ENCODE measurements at regions not wholly inside any gene's neighbourhood (a gene's known extent, or its start where the extent isn't known, plus 50 kb on each side); places are given as distances from the start of the nearest gene placed in this dataset.
"Not testable (repeated sequence)": the region's sequence is repeated elsewhere in the genome, so short reads cannot be mapped to it uniquely, and the experiment has no call there.

DNA sequence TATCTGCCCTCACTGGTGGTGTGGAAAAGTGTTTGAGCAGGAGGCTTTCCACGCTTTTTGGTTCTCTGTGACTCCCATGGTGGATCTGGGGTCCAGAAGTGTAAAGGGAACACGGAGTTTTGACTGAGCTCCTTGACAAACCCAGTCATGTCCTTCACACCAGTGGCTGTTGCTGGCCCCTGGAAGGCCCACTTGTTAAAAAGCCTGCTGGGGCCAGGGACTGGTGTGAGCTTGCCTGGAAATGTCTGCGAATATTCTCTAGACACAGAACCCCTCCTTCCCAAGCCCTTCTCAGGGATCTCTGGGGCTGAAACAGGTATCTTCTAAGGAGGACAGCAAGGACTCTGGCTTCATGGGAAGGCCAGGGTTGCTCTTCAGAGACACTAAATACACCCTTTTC is 343.0 kb downstream of the TCERG1L start:
- no peak for DNase-seq (ENCODE audit: low read depth)

DNA sequence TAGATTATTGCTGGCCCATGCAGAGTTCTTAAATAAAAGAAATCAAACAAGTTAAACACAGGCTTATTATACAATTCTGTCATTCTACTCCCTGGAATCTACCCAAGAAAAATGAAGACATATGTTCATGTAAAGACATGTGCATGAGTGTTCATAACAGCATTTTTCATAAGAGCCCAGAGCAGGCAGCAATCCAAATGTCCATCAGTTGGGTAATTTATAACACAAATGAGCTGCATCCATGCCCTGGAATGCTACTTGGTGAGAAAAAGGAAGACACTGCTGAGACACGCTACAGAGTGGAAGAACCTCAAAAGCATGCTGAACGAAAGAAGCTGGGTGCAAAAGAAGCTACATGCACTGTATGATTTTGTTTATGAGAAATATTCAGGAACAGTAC is 342.6 kb downstream of the TCERG1L start:
- DNase-seq (ENCODE audit: low read depth) = no peak

DNA sequence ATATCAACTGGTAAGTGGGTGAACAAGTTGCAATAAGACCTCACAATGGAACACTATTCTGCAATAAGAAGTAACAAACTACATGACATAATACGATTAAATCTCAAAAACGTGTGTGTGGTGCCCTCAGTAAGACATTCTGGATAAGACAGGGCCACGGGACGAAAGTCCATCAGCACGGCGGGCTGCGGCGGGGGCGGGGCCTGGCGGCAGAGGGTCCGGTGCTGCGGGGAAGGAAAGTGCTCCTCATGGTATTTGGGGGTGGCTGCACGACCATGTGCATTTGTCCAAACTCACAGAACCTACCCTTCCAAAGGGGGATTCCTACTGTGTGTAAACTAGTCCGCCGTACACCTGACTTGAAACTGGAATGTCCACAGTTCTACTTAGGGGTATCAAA is 341.8 kb downstream of the TCERG1L start:
- DNase-seq (ENCODE audit: low read depth) = no peak

DNA sequence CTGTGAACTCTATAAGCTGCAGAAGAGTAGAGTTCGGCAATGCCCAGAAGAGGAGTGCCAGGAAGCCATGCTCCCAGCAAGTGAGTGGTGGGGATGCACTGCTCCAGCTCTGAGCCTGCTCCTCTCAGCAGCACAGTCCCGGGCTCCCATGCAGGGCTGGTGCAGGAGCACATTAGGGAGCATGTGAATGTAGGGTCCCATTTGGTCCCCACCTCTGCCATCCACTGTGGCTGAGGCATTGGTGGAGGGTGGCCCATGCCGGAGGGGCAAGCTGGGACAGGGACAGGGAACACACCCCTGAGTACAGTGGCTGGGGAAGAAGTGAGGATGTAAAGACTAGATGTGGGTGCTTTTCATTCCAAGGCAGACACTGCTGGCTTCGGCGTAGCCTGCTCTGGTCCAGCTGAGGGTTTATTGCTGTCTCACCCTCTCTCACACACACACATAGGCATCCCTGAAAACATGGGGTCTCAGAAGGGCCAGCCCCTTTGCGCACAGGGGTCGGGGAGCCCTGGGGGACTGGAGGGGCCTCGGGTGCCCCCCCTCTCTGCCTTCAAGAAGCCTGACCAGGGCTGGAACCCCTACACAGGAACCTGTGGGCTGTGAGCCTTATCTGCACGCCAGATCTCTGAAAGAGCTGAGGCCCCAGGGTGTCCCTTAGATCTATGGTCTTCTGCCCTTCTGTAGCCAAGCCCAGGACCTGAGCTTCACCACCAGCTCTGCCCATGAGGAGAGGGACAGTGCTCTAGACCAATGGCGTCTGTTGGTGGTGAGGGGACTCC is 341.0 kb downstream of the TCERG1L start:
- no peak for DNase-seq (ENCODE audit: low read depth)

DNA sequence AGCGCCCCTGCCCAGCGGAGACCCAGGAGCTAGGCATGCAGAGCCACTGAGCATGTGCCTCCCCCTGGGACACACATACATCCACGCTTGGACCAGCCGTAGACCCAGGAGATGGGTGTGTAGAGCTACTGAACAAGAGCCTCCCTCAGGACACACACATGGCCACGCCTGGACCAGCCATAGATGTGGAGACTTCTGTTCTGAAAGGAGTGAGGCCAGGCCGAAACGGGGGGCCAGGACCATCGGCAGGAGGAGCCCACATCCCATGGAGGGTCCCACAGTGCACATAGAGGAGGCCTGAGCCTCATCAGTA is 340.4 kb downstream of the TCERG1L start:
- no peak for DNase-seq (ENCODE audit: low read depth)

DNA sequence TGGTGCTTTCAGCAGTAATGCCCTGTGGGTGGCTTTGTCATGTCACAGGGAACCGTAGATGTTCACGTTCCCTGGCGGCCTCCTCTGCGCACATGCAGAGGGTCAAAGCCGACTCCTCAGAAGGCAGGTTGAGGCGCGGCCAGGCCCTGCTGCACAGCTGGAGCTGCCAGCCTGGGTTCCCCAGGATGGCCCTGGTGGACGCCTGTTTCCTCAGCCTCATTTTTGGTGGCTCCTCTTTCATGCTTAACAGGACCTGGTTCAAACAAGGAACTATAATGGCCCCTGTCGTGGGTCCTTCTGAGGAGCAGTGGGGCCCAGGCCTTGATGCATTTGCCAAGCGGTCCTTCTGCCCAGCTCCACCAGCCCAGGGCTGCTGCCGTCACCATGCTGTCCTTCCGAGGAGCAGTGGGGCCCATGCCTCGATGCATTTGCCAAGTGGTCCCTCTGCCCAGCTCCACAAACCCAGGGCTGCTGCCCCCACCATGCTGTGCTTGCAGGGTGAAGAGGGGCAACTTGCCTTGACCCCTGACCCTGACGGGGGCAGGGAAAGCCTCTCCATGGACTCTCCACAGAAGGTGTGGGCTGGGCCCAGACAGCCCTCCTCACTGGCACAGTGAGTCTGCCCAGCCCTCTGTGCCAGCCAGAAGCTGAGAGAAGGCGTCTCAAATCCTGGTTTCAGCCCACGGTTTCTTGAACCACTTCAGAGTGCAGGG is 338.2 kb downstream of the TCERG1L start:
- no peak for DNase-seq (ENCODE audit: low read depth)

DNA sequence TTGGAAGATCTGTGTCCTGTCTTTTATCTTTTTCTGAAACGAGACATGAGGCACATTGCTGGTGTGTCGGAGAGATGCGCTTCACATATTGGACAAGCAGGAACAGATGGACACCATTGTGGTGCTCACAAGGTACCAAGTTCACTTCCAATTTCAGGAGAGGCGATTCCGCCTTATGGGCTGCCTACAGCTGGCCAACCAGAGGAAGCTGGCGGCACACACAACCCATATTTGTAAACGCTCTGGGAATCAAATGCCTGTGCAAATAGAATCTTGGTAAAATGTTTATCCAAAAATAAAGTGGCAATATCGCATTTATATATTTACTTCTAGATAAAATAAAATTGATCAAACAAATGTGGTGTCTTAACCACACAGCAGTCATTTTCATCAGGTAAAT is 337.4 kb downstream of the TCERG1L start:
- DNase-seq (ENCODE audit: low read depth) = no peak

DNA sequence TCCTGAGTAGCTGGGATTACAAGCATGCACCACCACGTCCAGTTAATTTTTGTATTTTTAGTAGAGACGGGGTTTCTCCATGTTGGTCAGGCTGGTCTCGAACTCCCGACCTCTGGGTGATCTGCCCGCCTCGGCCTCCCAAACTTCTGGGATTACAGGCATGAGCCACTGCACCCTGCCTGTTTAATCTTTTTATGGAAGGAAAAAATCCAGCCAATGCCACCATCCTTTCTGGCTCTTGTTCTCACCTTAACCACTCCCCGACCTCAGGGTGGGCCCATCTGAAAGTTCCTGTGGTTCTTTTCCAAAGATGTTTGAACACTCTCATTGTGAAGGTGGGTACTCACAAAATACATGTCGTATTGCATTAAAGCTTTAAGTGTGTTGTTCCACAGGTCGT is 336.2 kb downstream of the TCERG1L start:
- not testable (repeated sequence) for DNase-seq (ENCODE audit: low read depth)

DNA sequence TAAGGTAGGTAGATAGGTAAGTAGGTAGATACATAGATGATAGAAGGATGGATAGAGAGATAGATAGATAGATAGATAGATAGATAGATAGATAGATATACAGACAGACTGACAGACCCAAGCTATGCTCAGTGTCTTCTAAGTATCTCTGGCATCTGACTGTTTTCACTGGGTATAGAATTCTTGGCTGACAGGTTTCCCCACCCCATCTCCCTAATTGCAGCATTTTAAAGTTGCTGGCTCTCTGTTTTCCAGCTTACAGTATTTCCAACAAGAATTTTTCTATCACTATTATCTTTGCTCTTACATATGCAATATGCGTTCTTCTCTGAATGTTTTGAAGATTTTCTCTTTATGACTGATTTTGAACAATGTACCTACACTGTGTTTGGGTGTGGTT is 328.7 kb downstream of the TCERG1L start:
- DNase-seq (ENCODE audit: low read depth) = no peak

DNA sequence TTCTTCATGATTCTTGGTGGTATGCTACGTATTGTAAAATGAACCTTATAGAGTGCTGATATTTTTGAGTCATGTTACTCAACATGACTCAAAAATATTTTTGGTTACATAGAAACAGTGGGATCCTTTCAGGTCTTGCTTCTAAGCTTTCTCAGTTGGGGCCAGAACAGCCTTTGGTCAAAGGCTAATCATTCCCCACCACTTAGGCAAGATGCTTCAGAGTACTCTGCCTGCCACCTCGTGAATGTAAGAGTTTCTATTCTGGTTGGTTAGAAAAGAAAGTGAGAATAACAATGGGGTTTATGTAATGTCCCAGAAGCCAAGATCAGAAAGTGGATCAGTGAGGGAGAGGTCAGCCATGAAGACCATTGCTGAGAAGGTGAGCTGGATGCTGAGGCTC is 327.8 kb downstream of the TCERG1L start:
- no peak for DNase-seq (ENCODE audit: low read depth)

DNA sequence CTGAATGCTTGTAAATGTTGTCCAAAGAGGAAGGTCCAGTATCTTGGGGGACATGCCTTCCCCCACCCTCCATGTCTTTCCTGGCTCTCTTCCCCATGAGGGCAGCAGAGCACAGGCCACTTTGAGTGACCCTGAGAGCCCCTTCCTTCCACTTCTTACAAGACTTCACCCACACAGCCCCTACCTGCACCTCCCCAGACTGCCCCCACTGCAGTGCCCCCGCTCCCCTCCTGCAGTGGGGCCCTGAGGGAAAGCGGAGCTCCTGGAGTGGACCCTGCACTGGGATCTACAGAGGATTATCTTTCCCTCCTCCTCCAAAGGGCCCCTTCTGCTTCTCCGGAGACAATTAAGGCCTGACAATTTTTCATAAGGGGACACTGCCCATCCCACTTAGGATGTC is 326.8 kb downstream of the TCERG1L start:
- no peak for DNase-seq (ENCODE audit: low read depth)

DNA sequence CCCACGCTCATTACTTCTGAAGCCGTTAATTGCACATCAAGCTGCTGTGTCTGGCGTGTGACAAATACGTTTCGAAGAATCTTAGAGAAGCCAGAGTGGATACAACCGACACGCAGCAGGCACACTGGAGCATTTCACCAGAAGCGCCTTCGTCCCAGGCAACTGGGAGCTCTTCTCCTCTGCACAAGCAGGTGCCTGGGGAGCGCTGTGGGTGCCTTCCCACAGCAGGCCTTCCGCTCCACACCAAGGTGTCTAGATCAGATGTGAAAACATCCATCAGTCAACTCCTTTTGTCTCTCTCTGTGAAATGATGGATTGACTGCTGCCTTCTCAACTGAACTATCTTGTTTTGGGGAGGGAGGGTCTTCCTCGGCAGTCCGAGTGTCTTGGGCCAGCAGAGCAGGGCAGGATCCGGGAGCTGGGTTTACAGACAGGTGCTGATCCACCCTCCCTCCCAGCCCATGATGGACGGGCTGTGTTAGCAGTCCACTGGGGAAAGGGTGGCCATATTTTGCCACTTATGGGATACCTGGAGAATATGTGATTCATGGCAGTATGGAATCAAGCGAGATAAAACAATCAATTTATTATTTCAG is 326.3 kb downstream of the TCERG1L start:
- no peak for DNase-seq (ENCODE audit: low read depth)

DNA sequence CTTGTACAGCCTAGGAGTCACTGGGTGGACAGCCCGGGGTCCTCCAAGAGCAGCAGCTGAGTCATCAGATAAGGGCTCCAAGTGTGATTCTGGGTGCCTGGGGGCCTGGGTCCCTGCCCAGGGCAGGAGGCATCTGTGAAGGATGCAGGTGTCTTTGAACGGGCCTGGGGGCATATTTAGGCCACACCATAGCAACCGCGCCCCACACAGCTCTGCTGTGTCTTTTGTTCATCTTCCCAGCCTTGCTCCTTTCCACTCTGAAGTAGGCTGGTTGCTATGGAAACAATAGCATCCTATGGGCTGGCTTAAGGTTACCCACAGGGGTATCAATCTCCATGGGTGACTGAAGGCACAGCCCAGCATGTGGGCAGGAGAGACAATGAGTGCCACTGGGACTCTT is 324.7 kb downstream of the TCERG1L start:
- no peak for DNase-seq (ENCODE audit: low read depth)

DNA sequence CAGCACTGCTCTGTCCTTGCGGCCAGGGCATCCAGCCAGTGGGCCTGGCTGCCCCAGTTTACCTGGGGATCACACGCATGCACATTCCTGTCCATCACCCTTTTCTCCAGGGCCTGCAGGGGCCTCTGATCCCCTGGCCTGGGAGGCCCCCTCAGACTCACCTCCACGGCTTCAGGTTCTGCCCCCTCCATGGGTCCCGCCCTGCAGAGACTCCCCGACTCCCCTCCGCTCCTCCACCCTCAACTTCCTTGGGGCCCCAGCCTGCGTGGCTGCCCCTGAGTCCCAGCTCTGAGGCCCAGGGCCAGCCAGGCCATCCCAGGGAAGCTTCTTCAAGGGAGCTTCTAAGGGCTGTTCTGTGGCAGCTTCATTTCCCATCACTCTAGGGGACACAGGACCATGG is 324.1 kb downstream of the TCERG1L start:
- no peak for DNase-seq (ENCODE audit: low read depth)

DNA sequence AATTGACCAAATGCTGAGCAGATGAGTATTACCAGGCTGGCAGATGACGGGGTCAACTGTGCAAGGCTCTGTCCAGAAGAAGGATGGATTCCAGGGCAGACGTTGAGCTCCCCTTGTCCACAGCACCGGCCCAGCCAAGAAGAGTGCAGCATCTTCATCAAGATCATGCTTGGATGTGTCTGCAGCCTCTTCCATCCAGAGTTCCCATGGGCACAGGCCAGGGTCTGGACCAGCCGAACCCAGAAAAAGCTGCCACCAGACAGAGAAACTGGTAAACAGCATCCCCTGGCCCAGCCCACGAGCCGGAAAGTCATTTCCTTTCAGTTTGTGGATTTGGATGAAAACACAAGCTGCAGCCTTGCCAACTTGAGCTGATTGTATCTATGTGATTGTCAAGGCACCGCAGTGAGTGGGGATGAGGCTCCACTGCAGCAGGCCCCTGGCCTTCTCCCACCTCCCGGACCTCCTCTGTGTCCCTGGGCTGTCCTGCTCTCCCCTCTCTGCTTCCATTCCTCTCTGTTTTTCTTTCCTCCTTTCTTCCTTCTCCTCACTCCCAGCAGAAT is 321.8 kb downstream of the TCERG1L start:
- no peak for DNase-seq (ENCODE audit: low read depth)

DNA sequence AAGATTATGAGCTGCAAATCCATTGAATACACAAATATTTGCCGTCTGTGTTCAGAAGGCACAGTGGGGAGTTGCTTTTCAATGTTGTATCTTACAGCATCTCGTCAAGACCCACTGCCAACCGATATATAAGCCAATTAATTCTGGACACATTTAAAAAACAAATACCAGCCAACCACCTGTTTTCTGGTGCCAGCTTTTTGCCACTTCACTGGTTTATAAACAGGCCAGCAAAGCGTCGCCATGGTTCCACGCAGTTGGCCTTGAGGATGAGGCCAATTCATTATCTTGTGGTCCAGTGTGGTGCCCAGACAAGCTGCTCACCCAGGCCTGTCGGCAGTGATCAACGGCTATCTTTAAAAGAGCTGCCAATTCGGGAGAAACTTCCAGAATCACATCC is 321.0 kb downstream of the TCERG1L start:
- DNase-seq (ENCODE audit: low read depth) = no peak

DNA sequence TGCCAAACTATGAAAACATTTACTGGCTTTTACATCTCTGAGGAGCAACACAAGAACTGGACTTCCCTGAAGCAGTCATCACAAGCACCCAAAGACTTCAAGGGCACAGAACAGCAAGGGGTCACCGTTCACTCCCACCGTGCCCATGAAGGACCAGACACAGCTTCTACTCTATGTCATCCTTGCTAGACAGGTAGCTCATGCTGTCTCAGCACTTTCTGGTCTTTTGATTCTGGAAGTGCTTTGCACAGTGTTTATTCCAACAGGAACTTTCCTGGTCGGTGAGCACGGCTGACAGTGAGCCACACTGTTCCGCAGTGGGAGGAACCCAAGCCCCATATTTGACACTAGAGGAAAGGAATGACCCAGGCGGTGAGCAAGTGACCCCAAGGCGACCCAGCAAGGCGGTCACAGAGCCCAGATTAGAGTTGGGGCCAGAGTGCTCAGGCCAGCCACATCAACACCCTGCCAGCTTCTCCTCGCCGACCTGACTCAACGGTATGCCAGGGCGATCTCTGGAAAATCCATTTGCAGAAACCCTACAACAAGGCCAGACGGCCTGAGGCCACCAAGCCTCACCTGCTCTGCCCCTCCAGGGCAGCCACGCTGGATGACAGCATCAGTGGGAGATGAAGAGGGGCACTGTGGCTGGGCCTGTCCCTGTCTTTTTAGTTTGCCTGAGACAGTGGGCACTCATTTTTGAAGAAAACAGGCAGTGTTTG is 318.6 kb downstream of the TCERG1L start:
- no peak for DNase-seq (ENCODE audit: low read depth)

DNA sequence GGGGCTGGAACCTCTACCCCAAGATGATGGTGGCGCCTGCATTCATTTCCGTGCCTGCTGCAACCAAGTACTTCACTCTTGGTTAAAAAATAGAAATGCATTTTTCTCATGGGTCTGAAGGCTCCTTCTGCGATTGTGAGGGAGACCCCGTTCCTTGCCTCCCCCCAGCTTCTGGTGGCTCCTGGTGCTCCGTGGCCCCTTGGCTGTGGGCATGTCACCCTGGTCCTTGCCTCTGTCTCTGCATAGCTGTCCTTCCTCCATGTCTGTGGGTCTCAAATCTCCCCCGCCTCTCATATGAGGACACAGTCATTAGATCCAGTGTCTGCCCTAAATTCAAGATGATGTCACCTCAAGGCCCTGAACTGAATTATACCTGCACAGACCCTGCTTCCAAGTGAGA is 317.9 kb downstream of the TCERG1L start:
- DNase-seq (ENCODE audit: low read depth) = no peak

DNA sequence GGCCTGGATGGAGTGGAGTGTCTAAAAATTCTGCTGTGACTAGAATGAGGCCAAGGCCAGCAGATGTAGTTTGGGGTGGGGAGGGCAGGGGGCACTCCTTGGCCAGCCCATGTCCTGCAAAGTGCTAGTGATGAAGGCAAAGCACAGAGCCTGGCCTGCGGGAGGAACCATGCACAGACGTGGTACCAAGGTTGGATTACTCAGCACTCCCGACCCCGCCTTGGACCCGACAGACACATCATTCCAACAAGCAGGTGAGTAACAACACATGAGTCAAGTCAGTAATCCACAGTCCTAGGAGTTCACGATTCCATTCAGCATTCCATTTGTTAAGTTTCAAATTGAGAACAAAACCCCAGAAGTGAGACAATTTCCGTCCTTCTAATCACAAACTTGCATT is 317.3 kb downstream of the TCERG1L start:
- DNase-seq (ENCODE audit: low read depth) = no peak

DNA sequence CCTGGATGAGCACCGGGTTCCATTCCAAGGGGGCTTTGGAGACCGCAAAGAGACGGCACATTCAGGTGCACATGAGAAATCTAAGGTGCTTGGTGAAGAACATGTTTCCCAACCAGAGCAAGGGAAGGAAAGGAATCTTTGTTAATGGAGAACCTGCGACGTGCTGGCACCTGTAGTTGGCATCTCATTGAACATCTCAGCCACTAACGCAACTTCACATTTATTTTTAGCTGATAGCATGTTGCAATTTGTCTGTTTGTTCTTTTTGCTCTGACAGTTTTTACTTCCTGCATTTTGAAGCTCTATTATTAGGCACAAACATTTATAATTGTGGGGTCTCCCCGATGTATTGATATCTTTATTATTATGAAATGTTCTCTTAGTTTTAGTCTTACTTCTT is 316.7 kb downstream of the TCERG1L start:
- no peak for DNase-seq (ENCODE audit: low read depth)

DNA sequence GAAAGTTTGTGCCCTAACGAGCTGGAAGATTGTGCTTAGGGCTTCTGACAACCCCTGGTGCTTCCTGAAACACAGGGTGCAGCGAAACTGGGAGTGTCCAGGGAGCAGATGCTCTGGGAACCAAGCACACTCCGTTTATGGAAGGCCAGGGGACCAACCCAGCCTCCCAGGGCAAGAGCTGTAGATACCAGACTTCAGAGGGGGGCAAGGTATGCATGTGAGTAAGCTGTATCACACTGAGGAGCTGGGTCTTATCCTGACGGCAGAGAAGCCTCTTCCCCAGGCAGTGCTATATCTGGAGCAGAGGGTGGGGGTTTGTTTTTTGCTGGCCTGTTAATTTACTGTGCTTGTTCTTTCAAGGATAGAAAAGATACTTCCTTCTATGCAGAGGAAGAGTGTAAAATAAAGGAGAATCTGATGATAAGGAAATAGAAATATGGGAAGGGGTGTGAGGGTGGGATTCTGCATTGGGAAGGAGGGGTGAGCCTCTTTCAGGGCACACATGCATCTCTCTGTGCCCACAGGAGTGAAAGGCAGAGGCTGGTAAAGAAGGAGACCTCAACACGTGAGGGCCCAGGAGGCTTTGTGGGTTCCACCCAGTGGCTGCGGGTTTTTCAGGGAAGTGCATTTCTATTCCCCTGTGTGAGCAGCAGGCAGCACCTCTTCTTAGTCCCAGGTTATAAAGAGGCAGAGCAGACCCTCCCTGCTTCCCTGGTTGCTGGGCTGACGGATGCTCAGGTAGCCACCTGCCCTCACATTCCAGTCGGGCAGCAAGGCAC is 314.1 kb downstream of the TCERG1L start:
- no peak for DNase-seq (ENCODE audit: low read depth)

DNA sequence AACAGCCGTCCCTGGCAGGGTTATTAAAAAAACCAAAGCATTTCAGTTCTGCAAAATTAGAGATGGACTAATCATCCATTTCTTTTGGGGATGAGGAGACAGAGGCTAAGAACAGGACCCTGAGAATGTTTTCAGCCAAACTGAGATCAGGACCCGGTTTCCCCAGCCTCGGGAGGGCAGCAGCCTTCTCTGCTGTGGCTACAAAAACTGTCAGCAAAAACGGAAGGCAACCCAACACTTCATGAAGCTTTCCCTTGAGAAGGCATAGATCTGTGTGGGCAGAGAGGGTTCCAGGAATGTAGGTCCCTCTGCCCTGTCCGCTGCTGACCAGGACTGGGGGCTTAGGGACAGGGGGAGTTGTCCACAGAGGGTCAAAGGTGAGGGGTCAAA is 313.5 kb downstream of the TCERG1L start:
- DNase-seq (ENCODE audit: low read depth) = no peak

All from fibroblast of the conjunctiva (primary cell).